ENCODE measurements at regions not wholly inside any gene's neighbourhood (a gene's known extent, or its start where the extent isn't known, plus 50 kb on each side); places are given as distances from the start of the nearest gene placed in this dataset.

DNA sequence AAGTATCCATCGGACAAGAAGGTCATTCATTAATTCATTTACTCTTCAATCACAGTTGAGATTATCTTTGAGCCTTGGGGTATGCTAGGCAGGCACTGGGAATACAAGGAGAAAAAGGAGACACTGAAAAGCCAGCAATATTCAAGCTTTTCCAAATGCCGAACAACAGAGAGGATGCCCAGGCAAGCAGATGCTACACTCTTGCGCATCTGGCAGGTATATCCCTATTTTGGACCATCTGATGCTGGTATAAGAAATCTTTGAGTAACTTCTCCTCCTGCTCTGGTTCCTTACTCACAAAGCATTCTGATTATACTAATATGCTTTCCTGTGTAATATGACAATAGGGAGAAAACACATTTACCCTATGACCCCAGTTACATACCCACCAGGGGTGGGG is 354.9 kb downstream of the CBLL2 start:
- Histone ChIP-seq H3K4me3 (no peak overlapping the region), H3K4me2 (no peak overlapping the region), H3K4me1 (no peaks in the 10 kb centered on the region), H3K27ac (no peak overlapping the region), H3K9me3 (no peaks in the 10 kb centered on the region)
- CTCF ChIA-PET = no interaction called here
- 40% methylated on average over 2 of the region's 3 CpGs for WGBS (ENCODE audit: missing lambda C conversion rate)
- TF ChIP-seq MAFK (IDR thresholded peaks at IDR 0.05; ENCODE audit: partially characterized antibody) (no peak), HEYL (CRISPR knock-in tag; IDR thresholded peaks at IDR 0.05) (no peak), TFCP2L1 (CRISPR knock-in tag; IDR thresholded peaks at IDR 0.05) (no peak), JUN (IDR thresholded peaks at IDR 0.05) (no peak), RCOR1 (IDR thresholded peaks at IDR 0.05; ENCODE audit: low read depth, low read length) (no peak), NFE2L2 (conservative IDR thresholded peaks at IDR 0.05; ENCODE audit: low read length) (no peak), ZNF302 (CRISPR knock-in tag; IDR thresholded peaks at IDR 0.05) (no peak), HOXB5 (CRISPR knock-in tag; IDR thresholded peaks at IDR 0.05) (no peak), HOXA7 (CRISPR knock-in tag; IDR thresholded peaks at IDR 0.05) (no peak), GATA3 (IDR thresholded peaks at IDR 0.05; ENCODE audit: borderline replicate concordance) (no peak), EP300 (IDR thresholded peaks at IDR 0.05) (no peak)
- TF ChIP-seq, protein P1, sequence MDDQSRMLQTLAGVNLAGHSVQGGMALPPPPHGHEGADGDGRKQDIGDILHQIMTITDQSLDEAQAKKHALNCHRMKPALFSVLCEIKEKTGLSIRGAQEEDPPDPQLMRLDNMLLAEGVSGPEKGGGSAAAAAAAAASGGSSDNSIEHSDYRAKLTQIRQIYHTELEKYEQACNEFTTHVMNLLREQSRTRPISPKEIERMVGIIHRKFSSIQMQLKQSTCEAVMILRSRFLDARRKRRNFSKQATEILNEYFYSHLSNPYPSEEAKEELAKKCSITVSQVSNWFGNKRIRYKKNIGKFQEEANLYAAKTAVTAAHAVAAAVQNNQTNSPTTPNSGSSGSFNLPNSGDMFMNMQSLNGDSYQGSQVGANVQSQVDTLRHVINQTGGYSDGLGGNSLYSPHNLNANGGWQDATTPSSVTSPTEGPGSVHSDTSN (IDR thresholded peaks at IDR 0.05) = no peak
- TF ChIP-seq, protein P2, sequence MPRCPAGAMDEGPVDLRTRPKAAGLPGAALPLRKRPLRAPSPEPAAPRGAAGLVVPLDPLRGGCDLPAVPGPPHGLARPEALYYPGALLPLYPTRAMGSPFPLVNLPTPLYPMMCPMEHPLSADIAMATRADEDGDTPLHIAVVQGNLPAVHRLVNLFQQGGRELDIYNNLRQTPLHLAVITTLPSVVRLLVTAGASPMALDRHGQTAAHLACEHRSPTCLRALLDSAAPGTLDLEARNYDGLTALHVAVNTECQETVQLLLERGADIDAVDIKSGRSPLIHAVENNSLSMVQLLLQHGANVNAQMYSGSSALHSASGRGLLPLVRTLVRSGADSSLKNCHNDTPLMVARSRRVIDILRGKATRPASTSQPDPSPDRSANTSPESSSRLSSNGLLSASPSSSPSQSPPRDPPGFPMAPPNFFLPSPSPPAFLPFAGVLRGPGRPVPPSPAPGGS (IDR thresholded peaks at IDR 0.05) = no peak
- TF ChIP-seq, protein P3, sequence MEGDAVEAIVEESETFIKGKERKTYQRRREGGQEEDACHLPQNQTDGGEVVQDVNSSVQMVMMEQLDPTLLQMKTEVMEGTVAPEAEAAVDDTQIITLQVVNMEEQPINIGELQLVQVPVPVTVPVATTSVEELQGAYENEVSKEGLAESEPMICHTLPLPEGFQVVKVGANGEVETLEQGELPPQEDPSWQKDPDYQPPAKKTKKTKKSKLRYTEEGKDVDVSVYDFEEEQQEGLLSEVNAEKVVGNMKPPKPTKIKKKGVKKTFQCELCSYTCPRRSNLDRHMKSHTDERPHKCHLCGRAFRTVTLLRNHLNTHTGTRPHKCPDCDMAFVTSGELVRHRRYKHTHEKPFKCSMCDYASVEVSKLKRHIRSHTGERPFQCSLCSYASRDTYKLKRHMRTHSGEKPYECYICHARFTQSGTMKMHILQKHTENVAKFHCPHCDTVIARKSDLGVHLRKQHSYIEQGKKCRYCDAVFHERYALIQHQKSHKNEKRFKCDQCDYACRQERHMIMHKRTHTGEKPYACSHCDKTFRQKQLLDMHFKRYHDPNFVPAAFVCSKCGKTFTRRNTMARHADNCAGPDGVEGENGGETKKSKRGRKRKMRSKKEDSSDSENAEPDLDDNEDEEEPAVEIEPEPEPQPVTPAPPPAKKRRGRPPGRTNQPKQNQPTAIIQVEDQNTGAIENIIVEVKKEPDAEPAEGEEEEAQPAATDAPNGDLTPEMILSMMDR (IDR thresholded peaks at IDR 0.05) = no peak
- no peak for ATAC-seq
- no peak for FAIRE-seq
- POLR2A ChIA-PET = no interaction called here
- no peak for DNase-seq (ENCODE audit: low read depth in 1 of 2, low spot score in 1 of 2)

DNA sequence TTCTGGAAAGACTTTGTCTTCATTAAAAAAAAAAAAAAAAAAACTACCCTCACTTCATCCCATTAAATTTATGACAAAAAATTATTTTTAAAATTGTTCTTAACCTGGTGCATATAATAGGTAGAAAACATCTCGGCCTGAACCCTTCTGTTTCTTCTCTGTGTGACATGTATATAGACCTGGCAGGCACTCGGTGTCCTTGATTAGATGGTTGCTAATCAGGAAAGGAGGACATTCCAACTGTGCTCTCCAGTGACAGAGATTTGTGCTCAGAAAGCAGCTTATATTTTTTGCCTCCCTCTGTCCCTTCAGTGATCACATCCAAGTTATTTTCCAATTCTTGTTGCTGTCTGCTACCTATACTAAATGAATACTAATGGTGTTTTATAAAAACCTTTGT is 355.6 kb downstream of the CBLL2 start:
- POLR2A ChIA-PET = no interaction called here
- no peak for DNase-seq (ENCODE audit: low read depth in 1 of 2, low spot score in 1 of 2)
- TF ChIP-seq KDM5A (IDR thresholded peaks at IDR 0.05) (no peak), TFCP2L1 (CRISPR knock-in tag; IDR thresholded peaks at IDR 0.05) (no peak), HEYL (CRISPR knock-in tag; IDR thresholded peaks at IDR 0.05) (no peak)
- Histone ChIP-seq H3K4me3 (no peak overlapping the region), H3K4me1 (no peaks in the 10 kb centered on the region), H3K27ac (no peak overlapping the region), H3K9me3 (no peaks in the 10 kb centered on the region), H3K4me2 (no peak overlapping the region)
- 0% methylated on average over 2 of the region's 2 CpGs for WGBS (ENCODE audit: missing lambda C conversion rate)
- ATAC-seq = no peak
- FAIRE-seq = peak; percentile 82
- CTCF ChIA-PET = no interaction called here

DNA sequence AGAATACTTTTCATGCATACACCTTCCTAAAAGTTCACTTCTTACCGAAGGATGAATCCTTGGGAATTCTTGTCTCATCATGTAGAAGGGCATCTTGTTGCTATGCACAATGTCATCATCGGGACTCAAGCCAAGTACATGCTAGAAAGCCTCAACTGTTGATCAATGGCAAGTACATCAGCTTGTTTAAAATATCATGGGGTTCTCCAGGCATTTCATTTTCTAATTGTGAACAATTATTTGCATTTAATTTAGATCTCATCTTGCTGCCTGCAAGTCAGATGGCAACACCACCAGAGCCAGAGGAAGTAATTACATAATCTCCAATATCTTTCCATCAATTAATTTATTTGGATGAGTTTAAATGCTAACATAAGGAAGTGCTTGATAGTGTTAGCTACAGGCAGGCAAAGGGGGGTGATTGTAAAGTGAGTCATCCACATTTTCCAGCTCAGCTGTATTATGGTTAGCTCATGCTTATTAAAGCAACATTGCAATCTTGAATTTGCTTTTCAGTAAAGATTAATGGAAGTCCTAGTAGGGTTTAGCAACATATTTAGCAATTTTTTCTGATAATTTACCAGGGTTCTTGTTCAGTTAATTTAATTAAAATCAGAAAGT is 356.5 kb downstream of the CBLL2 start:
- H3K9me3 ChIP-seq = no peaks in the 10 kb centered on the region
- ATAC-seq = no peak
- FAIRE-seq = no peak
- H3K4me3 ChIP-seq = no peak overlapping the region
- TF ChIP-seq ZFP36 (IDR thresholded peaks at IDR 0.05; ENCODE audit: borderline replicate concordance, partially characterized antibody) (no peak), BHLHE40 (IDR thresholded peaks at IDR 0.05; ENCODE audit: low read depth, low read length) (no peak), RCOR1 (IDR thresholded peaks at IDR 0.05; ENCODE audit: low read depth, low read length) (no peak), MAZ (IDR thresholded peaks at IDR 0.05; ENCODE audit: borderline replicate concordance, low read depth, low read length) (no peak)
- TF ChIP-seq, protein P4, sequence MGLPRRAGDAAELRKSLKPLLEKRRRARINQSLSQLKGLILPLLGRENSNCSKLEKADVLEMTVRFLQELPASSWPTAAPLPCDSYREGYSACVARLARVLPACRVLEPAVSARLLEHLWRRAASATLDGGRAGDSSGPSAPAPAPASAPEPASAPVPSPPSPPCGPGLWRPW (IDR thresholded peaks at IDR 0.05) = no peak
- ChIA-PET CTCF (no interaction called here), POLR2A (no interaction called here)
- H3K4me2 ChIP-seq = no peak overlapping the region
- DNase-seq (ENCODE audit: low read depth in 1 of 2, low spot score in 1 of 2) = no peak
- no peaks in the 10 kb centered on the region for H3K4me1 ChIP-seq
- WGBS (ENCODE audit: missing lambda C conversion rate) = 10% methylated on average over 2 of the region's 2 CpGs
- no peak overlapping the region for H3K27ac ChIP-seq
